ENCODE measurements at regions not wholly inside any gene's neighbourhood (a gene's known extent, or its start where the extent isn't known, plus 50 kb on each side); places are given as distances from the start of the nearest gene placed in this dataset.

DNA sequence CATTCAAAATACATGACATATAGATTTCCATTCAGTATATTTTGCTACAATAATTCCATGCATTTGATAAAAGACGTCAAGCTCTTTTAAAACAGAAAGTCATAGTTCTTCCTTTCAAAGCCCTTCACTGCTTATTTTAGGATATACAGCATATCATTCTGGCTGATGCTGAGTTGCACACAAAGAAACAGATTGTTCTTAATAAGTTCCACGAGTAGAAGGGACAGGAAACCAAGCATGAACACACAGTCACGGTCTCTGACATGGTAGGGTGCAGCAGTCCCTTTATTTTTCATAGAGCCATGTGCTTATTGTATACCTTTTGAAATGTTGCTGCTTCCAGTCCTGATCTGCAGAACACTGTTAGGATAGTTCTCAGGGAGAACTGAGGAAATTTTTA lies 85.4 kb downstream of the MAGEB10 start:
- no peak for TF ChIP-seq POLR2AphosphoS5 (IDR thresholded peaks at IDR 0.05; ENCODE audit: low read depth)
- TF ChIP-seq, protein P1, sequence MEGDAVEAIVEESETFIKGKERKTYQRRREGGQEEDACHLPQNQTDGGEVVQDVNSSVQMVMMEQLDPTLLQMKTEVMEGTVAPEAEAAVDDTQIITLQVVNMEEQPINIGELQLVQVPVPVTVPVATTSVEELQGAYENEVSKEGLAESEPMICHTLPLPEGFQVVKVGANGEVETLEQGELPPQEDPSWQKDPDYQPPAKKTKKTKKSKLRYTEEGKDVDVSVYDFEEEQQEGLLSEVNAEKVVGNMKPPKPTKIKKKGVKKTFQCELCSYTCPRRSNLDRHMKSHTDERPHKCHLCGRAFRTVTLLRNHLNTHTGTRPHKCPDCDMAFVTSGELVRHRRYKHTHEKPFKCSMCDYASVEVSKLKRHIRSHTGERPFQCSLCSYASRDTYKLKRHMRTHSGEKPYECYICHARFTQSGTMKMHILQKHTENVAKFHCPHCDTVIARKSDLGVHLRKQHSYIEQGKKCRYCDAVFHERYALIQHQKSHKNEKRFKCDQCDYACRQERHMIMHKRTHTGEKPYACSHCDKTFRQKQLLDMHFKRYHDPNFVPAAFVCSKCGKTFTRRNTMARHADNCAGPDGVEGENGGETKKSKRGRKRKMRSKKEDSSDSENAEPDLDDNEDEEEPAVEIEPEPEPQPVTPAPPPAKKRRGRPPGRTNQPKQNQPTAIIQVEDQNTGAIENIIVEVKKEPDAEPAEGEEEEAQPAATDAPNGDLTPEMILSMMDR (IDR thresholded peaks at IDR 0.05; ENCODE audit: insufficient read depth, low read length) = no peak

All from HL-60 (cell line).